Stimulated activated memory B cell treated with anti-CD40 and anti-IgM and Interleukin-4, amounts not matched to agents 10 μg/mL and 1 μg/mL and 100 μg/mL, for 72 hours (primary cell): ENCODE measurements at regions not wholly inside any gene's neighbourhood (a gene's known extent, or its start where the extent isn't known, plus 50 kb on each side); places are given as distances from the start of the nearest gene placed in this dataset.
"Not testable (repeated sequence)": the region's sequence is repeated elsewhere in the genome, so short reads cannot be mapped to it uniquely, and the experiment has no call there.

Source experiments
- ATAC-seq: fragments of 150-1000 bp; cut with Tn5 transposase; 2 replicates; pipeline ENCODE4 v1.10.0; 2021
- H3K27ac Mint-ChIP-seq: one replicate; pipeline ENCODE4 v1.8.0; 2022; ENCODE audit warnings: mild to moderate bottlenecking, mixed read lengths
- H3K27me3 Mint-ChIP-seq: one replicate; pipeline ENCODE4 v1.8.0; 2022; ENCODE audit warnings: mixed read lengths
- H3K36me3 Mint-ChIP-seq: one replicate; pipeline ENCODE4 v1.8.0; 2022; ENCODE audit warnings: mixed read lengths
- H3K4me1 Mint-ChIP-seq: one replicate; pipeline ENCODE4 v1.8.0; 2022; ENCODE audit warnings: mixed read lengths
- H3K4me3 Mint-ChIP-seq: one replicate; pipeline ENCODE4 v1.8.0; 2022; ENCODE audit warnings: mild to moderate bottlenecking, moderate library complexity, mixed read lengths
- H3K9me3 Mint-ChIP-seq: one replicate; pipeline ENCODE4 v1.8.0; 2022; ENCODE audit warnings: mixed read lengths

- H3K27me3 Mint-ChIP-seq: no peaks in the 10 kb centered on the region
- peaks cover 6% of the 10 kb centered on the region for H3K9me3 Mint-ChIP-seq
- H3K27ac Mint-ChIP-seq: no peak overlapping the region
- H3K4me1 Mint-ChIP-seq: no peaks in the 10 kb centered on the region
- no peak for ATAC-seq
- H3K36me3 Mint-ChIP-seq: peaks cover 6% of the 10 kb centered on the region
- H3K4me3 Mint-ChIP-seq: no peak overlapping the region
These were observed 216.5 kb upstream of the TMEM196 start for GRCh38 chr7:19989906-19990305.

- no peak overlapping the region for H3K4me3 Mint-ChIP-seq
- H3K27me3 Mint-ChIP-seq: no peaks in the 10 kb centered on the region
- no peak overlapping the region for H3K27ac Mint-ChIP-seq
- peaks cover 6% of the 10 kb centered on the region for H3K36me3 Mint-ChIP-seq
- H3K9me3 Mint-ChIP-seq: peaks cover 6% of the 10 kb centered on the region
- ATAC-seq: no peak
- H3K4me1 Mint-ChIP-seq: no peaks in the 10 kb centered on the region
These were observed 215.4 kb upstream of the TMEM196 start for GRCh38 chr7:19988860-19989259.

- no peak for ATAC-seq
- H3K27ac Mint-ChIP-seq: no peak overlapping the region
- H3K36me3 Mint-ChIP-seq: no peaks in the 10 kb centered on the region
- no peaks in the 10 kb centered on the region for H3K9me3 Mint-ChIP-seq
- H3K27me3 Mint-ChIP-seq: no peaks in the 10 kb centered on the region
- H3K4me1 Mint-ChIP-seq: peaks cover 6% of the 10 kb centered on the region
- H3K4me3 Mint-ChIP-seq: no peak overlapping the region
These were observed 210.8 kb upstream of the TMEM196 start for GRCh38 chr7:19984231-19984632.

- H3K36me3 Mint-ChIP-seq: no peaks in the 10 kb centered on the region
- ATAC-seq: peak; percentile 39
- H3K9me3 Mint-ChIP-seq: no peaks in the 10 kb centered on the region
- H3K27me3 Mint-ChIP-seq: no peaks in the 10 kb centered on the region
- peaks cover 6% of the 10 kb centered on the region for H3K4me1 Mint-ChIP-seq
- no peak overlapping the region for H3K4me3 Mint-ChIP-seq
- H3K27ac Mint-ChIP-seq: peak overlapping the region; percentile 27
These were observed 209.7 kb upstream of the TMEM196 start for GRCh38 chr7:19982841-19983835.

- ATAC-seq: no peak
- Mint-ChIP-seq H3K27me3 (peaks cover 9% of the 10 kb centered on the region), H3K36me3 (no peaks in the 10 kb centered on the region), H3K27ac (no peak overlapping the region), H3K4me3 (no peak overlapping the region), H3K9me3 (peaks cover 2% of the 10 kb centered on the region), H3K4me1 (no peaks in the 10 kb centered on the region)
These were observed 200.2 kb upstream of the TMEM196 start for GRCh38 chr7:19973581-19973980.

- peaks cover 2% of the 10 kb centered on the region for H3K9me3 Mint-ChIP-seq
- no peaks in the 10 kb centered on the region for H3K4me1 Mint-ChIP-seq
- peaks cover 9% of the 10 kb centered on the region for H3K27me3 Mint-ChIP-seq
- H3K36me3 Mint-ChIP-seq: no peaks in the 10 kb centered on the region
- H3K4me3 Mint-ChIP-seq: no peak overlapping the region
- H3K27ac Mint-ChIP-seq: no peak overlapping the region
- ATAC-seq: no peak
These were observed 199.5 kb upstream of the TMEM196 start for GRCh38 chr7:19972876-19973275.

- Mint-ChIP-seq H3K9me3 (no peaks in the 10 kb centered on the region), H3K36me3 (no peaks in the 10 kb centered on the region), H3K27ac (no peak overlapping the region), H3K27me3 (peaks cover 9% of the 10 kb centered on the region), H3K4me1 (no peaks in the 10 kb centered on the region), H3K4me3 (no peak overlapping the region)
- no peak for ATAC-seq
These were observed 198.5 kb upstream of the TMEM196 start for GRCh38 chr7:19971956-19972355.

GRCh38 chr7:19970514-19970913 lies 197.1 kb upstream of the TMEM196 start:
- Mint-ChIP-seq H3K27ac (no peak overlapping the region), H3K36me3 (no peaks in the 10 kb centered on the region)

GRCh38 chr7:19969859-19970493 lies 196.6 kb upstream of the TMEM196 start:
- ATAC-seq: no peak
- H3K4me3 Mint-ChIP-seq: no peak overlapping the region
- no peak overlapping the region for H3K27ac Mint-ChIP-seq
- no peaks in the 10 kb centered on the region for H3K9me3 Mint-ChIP-seq
- no peaks in the 10 kb centered on the region for H3K27me3 Mint-ChIP-seq
- H3K36me3 Mint-ChIP-seq: no peaks in the 10 kb centered on the region
- H3K4me1 Mint-ChIP-seq: no peaks in the 10 kb centered on the region

More at GRCh38 chr7:19970514-19970913, 197.1 kb upstream of the TMEM196 start:
- H3K9me3 Mint-ChIP-seq: no peaks in the 10 kb centered on the region
- no peak overlapping the region for H3K4me3 Mint-ChIP-seq
- H3K27me3 Mint-ChIP-seq: no peaks in the 10 kb centered on the region
- no peaks in the 10 kb centered on the region for H3K4me1 Mint-ChIP-seq
- no peak for ATAC-seq

- no peak for ATAC-seq
- H3K4me1 Mint-ChIP-seq: no peaks in the 10 kb centered on the region
- H3K4me3 Mint-ChIP-seq: no peak overlapping the region
- H3K9me3 Mint-ChIP-seq: no peaks in the 10 kb centered on the region
- no peak overlapping the region for H3K27ac Mint-ChIP-seq
- no peaks in the 10 kb centered on the region for H3K27me3 Mint-ChIP-seq
- no peaks in the 10 kb centered on the region for H3K36me3 Mint-ChIP-seq
These were observed 190.8 kb upstream of the TMEM196 start for GRCh38 chr7:19964246-19964645.

- ATAC-seq: no peak
- no peak overlapping the region for H3K4me3 Mint-ChIP-seq
- H3K27ac Mint-ChIP-seq: no peak overlapping the region
- H3K9me3 Mint-ChIP-seq: no peaks in the 10 kb centered on the region
- no peaks in the 10 kb centered on the region for H3K4me1 Mint-ChIP-seq
- H3K36me3 Mint-ChIP-seq: no peaks in the 10 kb centered on the region
- no peaks in the 10 kb centered on the region for H3K27me3 Mint-ChIP-seq
These were observed 190.3 kb upstream of the TMEM196 start for GRCh38 chr7:19963695-19964094.

GRCh38 chr7:19958309-19958896 lies 185.0 kb upstream of the TMEM196 start:
- no peaks in the 10 kb centered on the region for H3K4me1 Mint-ChIP-seq
- H3K36me3 Mint-ChIP-seq: no peaks in the 10 kb centered on the region
- H3K27me3 Mint-ChIP-seq: no peaks in the 10 kb centered on the region
- no peak for ATAC-seq
- H3K9me3 Mint-ChIP-seq: peaks cover 2% of the 10 kb centered on the region
- H3K27ac Mint-ChIP-seq: no peak overlapping the region
- no peak overlapping the region for H3K4me3 Mint-ChIP-seq

GRCh38 chr7:19957664-19958063 lies 184.2 kb upstream of the TMEM196 start:
- no peak for ATAC-seq
- peaks cover 5% of the 10 kb centered on the region for H3K9me3 Mint-ChIP-seq
- no peaks in the 10 kb centered on the region for H3K36me3 Mint-ChIP-seq
- H3K4me1 Mint-ChIP-seq: no peaks in the 10 kb centered on the region
- H3K27me3 Mint-ChIP-seq: no peaks in the 10 kb centered on the region
- H3K4me3 Mint-ChIP-seq: no peak overlapping the region
- no peak overlapping the region for H3K27ac Mint-ChIP-seq

GRCh38 chr7:19954166-19954565 lies 180.7 kb upstream of the TMEM196 start:
- H3K4me1 Mint-ChIP-seq, ATAC-seq, H3K4me3 Mint-ChIP-seq, H3K36me3 Mint-ChIP-seq, H3K27ac Mint-ChIP-seq, H3K27me3 Mint-ChIP-seq: not testable (repeated sequence)
- peaks cover 20% of the 10 kb centered on the region for H3K9me3 Mint-ChIP-seq

- H3K4me3 Mint-ChIP-seq, H3K36me3 Mint-ChIP-seq, H3K4me1 Mint-ChIP-seq, H3K27me3 Mint-ChIP-seq, ATAC-seq, H3K27ac Mint-ChIP-seq: not testable (repeated sequence)
- H3K9me3 Mint-ChIP-seq: peaks cover 25% of the 10 kb centered on the region
These were observed 180.0 kb upstream of the TMEM196 start for GRCh38 chr7:19953411-19953810.
